H1 (cell line): ENCODE measurements at regions not wholly inside any gene's neighbourhood (a gene's known extent, or its start where the extent isn't known, plus 50 kb on each side); places are given as distances from the start of the nearest gene placed in this dataset.

Experiments used
- CTCF ChIA-PET: fragments of 300-600 bp; sonication (Branson Sonifier 250); formaldehyde crosslinking; loops from one replicate; lab custom pipeline; 2021; ENCODE audit not compliant: partially characterized antibody; lab: Charles Lee
- POLR2A ChIA-PET: fragments of 300-600 bp; sonication (Branson Sonifier 250); formaldehyde crosslinking; loops from one replicate; lab custom pipeline; 2021; ENCODE audit warnings: inconsistent platforms; ENCODE audit not compliant: partially characterized antibody; lab: Charles Lee
- DNase-seq, 2 experiments: peaks; one replicate each; pipeline versions ENCODE4 v3.0.0 to v3.0.0-alpha.2; 2010 to 2022; ENCODE audit warnings: low spot score in 2 of 2, low read depth in 1 of 2, mixed read lengths in 1 of 2
- FAIRE-seq: peaks from 2 replicates; lab custom pipeline; 2011; peaks lifted over from hg19 to GRCh38; lab: Jason Lieb, UNC
- H2AFZ ChIP-seq: 2 replicates; pipeline ENCODE4 v1.8.1; 2012; ENCODE audit warnings: low read length, inconsistent platforms
- H2AK5ac ChIP-seq: 2 replicates; pipeline ENCODE4 v1.6.1; 2013; ENCODE audit warnings: low read depth, low read length
- H2BK120ac ChIP-seq: replicated peaks from 2 replicates; pipeline ENCODE3; 2013; ENCODE audit warnings: low read depth, low read length, inconsistent platforms
- H2BK12ac ChIP-seq: 2 replicates; pipeline ENCODE4 v1.6.1; 2013; ENCODE audit warnings: low read depth, low read length
- H2BK15ac ChIP-seq: 2 replicates; pipeline ENCODE4 v1.6.1; 2013; ENCODE audit warnings: low read length
- H2BK20ac ChIP-seq: 2 replicates; pipeline ENCODE4 v1.6.1; 2013; ENCODE audit warnings: low read length
- H2BK5ac ChIP-seq: 2 replicates; pipeline ENCODE4 v1.6.1; 2013; ENCODE audit warnings: low read depth, low read length
- H3K14ac ChIP-seq: 2 replicates; pipeline ENCODE4 v1.6.1; 2013; ENCODE audit warnings: inconsistent platforms; ENCODE audit not compliant: insufficient read length
- H3K18ac ChIP-seq: 2 replicates; pipeline ENCODE4 v1.6.1; 2013; ENCODE audit warnings: low read length; ENCODE audit errors: extremely low read depth
- H3K23ac ChIP-seq: 2 replicates; pipeline ENCODE4 v1.6.1; 2013; ENCODE audit warnings: inconsistent platforms; ENCODE audit not compliant: insufficient read length
- H3K23me2 ChIP-seq: 2 replicates; pipeline ENCODE4 v1.6.1; 2013; ENCODE audit warnings: low read depth, low read length
- H3K27ac ChIP-seq: 2 replicates; pipeline ENCODE4 v1.6.1; 2011; ENCODE audit warnings: low read depth, low read length, inconsistent platforms
- H3K27me3 ChIP-seq, 4 experiments: replicated peaks in 1 of 4; 1 replicate in 1 of 4; 2 replicates in 3 of 4; pipeline versions ENCODE4 v1.6.1 to v1.8.1; 2011 to 2013; ENCODE audit warnings: low read length in 3 of 4, mild to moderate bottlenecking in 3 of 4, inconsistent platforms in 2 of 4, mixed read lengths in 2 of 4, moderate library complexity in 1 of 4; ENCODE audit not compliant: control insufficient read depth in 3 of 4, insufficient read depth in 3 of 4; ENCODE audit errors: extremely low read depth in 1 of 4
- H3K36me3 ChIP-seq, 4 experiments: 2 replicates each; pipeline versions ENCODE4 v1.6.1 to v1.8.1; 2011 to 2013; ENCODE audit warnings: mild to moderate bottlenecking in 4 of 4, low read length in 3 of 4, moderate library complexity in 2 of 4, control low read depth in 1 of 4, inconsistent platforms in 1 of 4; ENCODE audit not compliant: insufficient read depth in 4 of 4, control insufficient read depth in 2 of 4
- H3K4ac ChIP-seq: replicated peaks from 2 replicates; pipeline ENCODE3; 2013; ENCODE audit warnings: low read length, low read depth, mixed read lengths, inconsistent platforms; ENCODE audit not compliant: insufficient read length
- H3K4me1 ChIP-seq, 4 experiments: replicated peaks in 1 of 4; 1 replicate in 1 of 4; 2 replicates in 3 of 4; pipeline versions ENCODE4 v1.6.1 to v1.8.1; 2011 to 2013; ENCODE audit warnings: low read length in 3 of 4, inconsistent platforms in 2 of 4, mixed read lengths in 1 of 4; ENCODE audit not compliant: insufficient read depth in 4 of 4, control insufficient read depth in 3 of 4
- H3K4me2 ChIP-seq, 2 experiments: 2 replicates each; pipeline versions ENCODE4 v1.6.1 to v1.8.1; 2011 to 2013; ENCODE audit warnings: low read depth in 2 of 2, low read length in 2 of 2, control low read depth in 1 of 2, inconsistent platforms in 1 of 2, mild to moderate bottlenecking in 1 of 2; ENCODE audit not compliant: insufficient read depth in 1 of 2
- H3K4me3 ChIP-seq, 4 experiments: fragments of 200-600, 300-600 bp in 1 of 4; sonication (generic), shearing (Covaris generic), sonication (Bioruptor Twin) in 1 of 4; 2 replicates each; pipeline versions ENCODE4 v1.5.1 to v1.8.1; 2011 to 2016; ENCODE audit warnings: low read length in 4 of 4, low read depth in 3 of 4, control low read depth in 2 of 4, inconsistent platforms in 2 of 4, mild to moderate bottlenecking in 2 of 4, mixed read lengths in 1 of 4, moderate library complexity in 1 of 4; ENCODE audit not compliant: insufficient read depth in 2 of 4; ENCODE audit errors: extremely low read depth in 1 of 4
- H3K56ac ChIP-seq: replicated peaks from 2 replicates; pipeline ENCODE3; 2013; ENCODE audit warnings: low read depth, mild to moderate bottlenecking, mixed read lengths, low read length, inconsistent platforms; ENCODE audit not compliant: insufficient read length
- H3K79me1 ChIP-seq: 2 replicates; pipeline ENCODE4 v1.6.1; 2013; ENCODE audit warnings: low read depth, low read length, control low read depth
- H3K79me2 ChIP-seq, 2 experiments: 2 replicates each; pipeline versions ENCODE4 v1.6.1 to v1.8.1; 2012 to 2013; ENCODE audit warnings: low read length in 2 of 2, mild to moderate bottlenecking in 2 of 2, inconsistent platforms in 1 of 2; ENCODE audit not compliant: insufficient read depth in 2 of 2, control insufficient read depth in 1 of 2
- H3K9ac ChIP-seq, 4 experiments: replicated peaks in 1 of 4; 1 replicate in 1 of 4; 2 replicates in 3 of 4; pipeline versions ENCODE4 v1.6.1 to v1.8.1; 2011 to 2013; ENCODE audit warnings: low read depth in 3 of 4, low read length in 3 of 4, control low read depth in 2 of 4, mild to moderate bottlenecking in 2 of 4, moderate library complexity in 2 of 4, inconsistent platforms in 1 of 4; ENCODE audit errors: extremely low read depth in 1 of 4
- H3K9me3 ChIP-seq, 2 experiments: 2 replicates each; pipeline versions ENCODE4 v1.6.1 to v1.8.1; 2012 to 2013; ENCODE audit warnings: mild to moderate bottlenecking in 2 of 2, moderate library complexity in 2 of 2, control low read depth in 1 of 2, inconsistent platforms in 1 of 2, low read depth in 1 of 2, low read length in 1 of 2, mixed read lengths in 1 of 2; ENCODE audit not compliant: insufficient read depth in 2 of 2
- H4K20me1 ChIP-seq, 2 experiments: replicated peaks in 1 of 2; 2 replicates each; pipeline versions ENCODE3 to v1.8.1; 2011 to 2013; ENCODE audit warnings: inconsistent platforms in 2 of 2, low read length in 2 of 2, mild to moderate bottlenecking in 1 of 2; ENCODE audit not compliant: insufficient read depth in 2 of 2, control insufficient read depth in 1 of 2
- H4K5ac ChIP-seq: 2 replicates; pipeline ENCODE4 v1.6.1; 2013; ENCODE audit warnings: low read length, low read depth, mixed read lengths, inconsistent platforms; ENCODE audit not compliant: insufficient read length
- H4K8ac ChIP-seq: 2 replicates; pipeline ENCODE4 v1.8.0; 2013; ENCODE audit warnings: mild to moderate bottlenecking, moderate library complexity, low read length, inconsistent platforms; ENCODE audit not compliant: insufficient read depth; ENCODE audit errors: extremely low read depth
- H4K91ac ChIP-seq: replicated peaks from 2 replicates; pipeline ENCODE3; 2013; ENCODE audit warnings: low read length, mixed read lengths, inconsistent platforms; ENCODE audit not compliant: insufficient read length
- CBX8 ChIP-seq: fragments of 300-800, 300-1000 bp; sonication (generic); IDR thresholded peaks from 2 replicates; pipeline ENCODE4 v1.7.1; 2016; ENCODE audit warnings: low read depth, low read length, borderline replicate concordance
- WGBS, 2 experiments: shearing (Covaris generic) in 1 of 2; methylation state at CpG; one replicate each; pipeline versions ENCODE4 v1.1.6 to v1.1.7; 2013 to 2015; ENCODE audit warnings: low lambda C conversion rate in 2 of 2, mixed read lengths in 2 of 2, inconsistent platforms in 1 of 2, low coverage in 1 of 2, missing lambda C conversion rate in 1 of 2; ENCODE audit not compliant: insufficient replicate concordance in 2 of 2, insufficient coverage in 1 of 2, insufficient read length in 1 of 2; ENCODE audit errors: extremely low coverage in 1 of 2, missing lambda C conversion rate in 1 of 2; 5-methylcytosine and 5-hydroxymethylcytosine counted together

- no peak for TF ChIP-seq CBX8
- no peak for FAIRE-seq
- Histone ChIP-seq H2BK5ac (no peak overlapping the region), H3K56ac (no peak overlapping the region), H3K79me2 (no peaks in the 10 kb centered on the region), H3K4ac (no peak overlapping the region), H2AFZ (no peak overlapping the region), H3K27me3 (no peaks in the 10 kb centered on the region), H4K8ac (no peak overlapping the region), H3K4me2 (no peak overlapping the region), H4K20me1 (no peaks in the 10 kb centered on the region), H2BK15ac (no peak overlapping the region), H3K27ac (no peak overlapping the region), H3K79me1 (no peaks in the 10 kb centered on the region), H3K23me2 (no peaks in the 10 kb centered on the region), H2BK120ac (no peak overlapping the region), H2AK5ac (no peak overlapping the region), H3K9ac (no peak overlapping the region), H3K23ac (no peak overlapping the region), H2BK20ac (no peak overlapping the region), H3K36me3 (no peaks in the 10 kb centered on the region), H4K5ac (no peak overlapping the region), H3K14ac (no peak overlapping the region), H3K4me3 (no peak overlapping the region), H3K18ac (no peak overlapping the region), H3K9me3 (no peaks in the 10 kb centered on the region), H4K91ac (no peak overlapping the region), H2BK12ac (no peak overlapping the region), H3K4me1 (no peaks in the 10 kb centered on the region)
- ChIA-PET POLR2A (no interaction called here), CTCF (no interaction called here)
- no peak for DNase-seq
- WGBS, 2 experiments: 96% methylated on average over 8 of the region's 8 CpGs; no CpG with 5 or more reads in 1 of the 2 experiments
Observed at GRCh38 chr10:4191354-4191753, 406.3 kb upstream of the KLF6 start.
